SK-N-SH (cell line): ENCODE measurements at regions not wholly inside any gene's neighbourhood (a gene's known extent, or its start where the extent isn't known, plus 50 kb on each side); places are given as distances from the start of the nearest gene placed in this dataset.

ENCODE experiments used
- CHD2 ChIP-seq: fragments of 150-350 bp; IDR thresholded peaks from 2 replicates; pipeline ENCODE4 v1.6.1; 2018; ENCODE audit warnings: low read length; ENCODE audit not compliant: partially characterized antibody
- EP300 ChIP-seq, 2 experiments: IDR thresholded peaks; 2 replicates each; pipeline versions ENCODE4 v1.4.0 to v1.6.1; 2012; ENCODE audit warnings: borderline replicate concordance in 1 of 2, low read depth in 1 of 2, low read length in 1 of 2
- FOXJ3 ChIP-seq: sonication (generic); formaldehyde crosslinking; IDR thresholded peaks from 2 replicates; pipeline ENCODE4 v1.5.1; 2020; ENCODE audit warnings: mild to moderate bottlenecking, missing genetic modification reagents
- POLR2AphosphoS5 ChIP-seq: IDR thresholded peaks from 2 replicates; pipeline ENCODE4 v1.6.1; 2012; ENCODE audit warnings: low read depth, low read length
- TF ChIP-seq, protein P1 (sequence below): fragments of 200-600 bp; sonication (generic); IDR thresholded peaks from 2 replicates; pipeline ENCODE4 v1.6.1; 2017; ENCODE audit warnings: antibody characterized with exemption, mild to moderate bottlenecking, moderate library complexity
- TF ChIP-seq, protein P2 (sequence below): IDR thresholded peaks from 2 replicates; pipeline ENCODE4 v1.6.1; 2012; ENCODE audit warnings: mild to moderate bottlenecking, low read depth, low read length, moderate library complexity

DNA sequence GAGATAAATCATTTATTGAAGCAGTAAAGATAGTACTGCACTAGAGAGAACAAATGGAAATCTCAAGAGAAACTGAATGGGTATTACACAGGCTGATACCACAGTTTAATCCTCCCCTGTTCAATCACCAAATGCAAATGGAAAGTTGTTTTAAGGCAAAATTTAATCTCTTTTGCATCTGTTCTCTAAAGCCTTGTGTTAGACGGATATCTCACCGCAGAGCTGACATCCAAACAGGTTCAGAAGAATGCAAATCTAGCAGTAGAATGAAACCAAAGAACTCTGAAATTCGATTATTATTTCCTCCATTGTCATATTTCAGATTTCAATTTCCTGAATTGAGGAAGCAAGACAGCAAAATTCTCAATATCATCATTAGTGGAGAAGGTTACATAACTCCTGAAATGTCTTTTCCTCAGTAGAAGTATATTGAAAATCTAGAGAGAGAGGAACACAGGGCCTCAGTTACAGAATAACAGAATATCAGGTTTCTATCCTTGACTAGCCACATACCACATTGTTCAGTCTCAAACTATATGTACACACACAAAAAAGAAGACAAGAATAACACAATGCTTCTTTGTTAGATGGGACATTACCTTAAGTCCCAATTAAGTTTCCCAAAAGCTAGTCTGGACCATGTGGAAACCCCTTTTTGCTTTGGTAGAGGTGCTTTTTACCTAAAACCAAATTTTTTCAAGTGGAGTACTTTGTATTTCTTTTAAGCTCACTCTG, 94.1 kb upstream of the BANK1 start:
- TF ChIP-seq, protein P1, sequence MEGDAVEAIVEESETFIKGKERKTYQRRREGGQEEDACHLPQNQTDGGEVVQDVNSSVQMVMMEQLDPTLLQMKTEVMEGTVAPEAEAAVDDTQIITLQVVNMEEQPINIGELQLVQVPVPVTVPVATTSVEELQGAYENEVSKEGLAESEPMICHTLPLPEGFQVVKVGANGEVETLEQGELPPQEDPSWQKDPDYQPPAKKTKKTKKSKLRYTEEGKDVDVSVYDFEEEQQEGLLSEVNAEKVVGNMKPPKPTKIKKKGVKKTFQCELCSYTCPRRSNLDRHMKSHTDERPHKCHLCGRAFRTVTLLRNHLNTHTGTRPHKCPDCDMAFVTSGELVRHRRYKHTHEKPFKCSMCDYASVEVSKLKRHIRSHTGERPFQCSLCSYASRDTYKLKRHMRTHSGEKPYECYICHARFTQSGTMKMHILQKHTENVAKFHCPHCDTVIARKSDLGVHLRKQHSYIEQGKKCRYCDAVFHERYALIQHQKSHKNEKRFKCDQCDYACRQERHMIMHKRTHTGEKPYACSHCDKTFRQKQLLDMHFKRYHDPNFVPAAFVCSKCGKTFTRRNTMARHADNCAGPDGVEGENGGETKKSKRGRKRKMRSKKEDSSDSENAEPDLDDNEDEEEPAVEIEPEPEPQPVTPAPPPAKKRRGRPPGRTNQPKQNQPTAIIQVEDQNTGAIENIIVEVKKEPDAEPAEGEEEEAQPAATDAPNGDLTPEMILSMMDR: no peak
- TF ChIP-seq EP300 (IDR thresholded peaks at IDR 0.05; ENCODE audit: borderline replicate concordance in 1 of 2, low read depth in 1 of 2, low read length in 1 of 2) (no peak), FOXJ3 (CRISPR knock-in tag) (no peak), CHD2 (no peak), POLR2AphosphoS5 (no peak)
- TF ChIP-seq, protein P2, sequence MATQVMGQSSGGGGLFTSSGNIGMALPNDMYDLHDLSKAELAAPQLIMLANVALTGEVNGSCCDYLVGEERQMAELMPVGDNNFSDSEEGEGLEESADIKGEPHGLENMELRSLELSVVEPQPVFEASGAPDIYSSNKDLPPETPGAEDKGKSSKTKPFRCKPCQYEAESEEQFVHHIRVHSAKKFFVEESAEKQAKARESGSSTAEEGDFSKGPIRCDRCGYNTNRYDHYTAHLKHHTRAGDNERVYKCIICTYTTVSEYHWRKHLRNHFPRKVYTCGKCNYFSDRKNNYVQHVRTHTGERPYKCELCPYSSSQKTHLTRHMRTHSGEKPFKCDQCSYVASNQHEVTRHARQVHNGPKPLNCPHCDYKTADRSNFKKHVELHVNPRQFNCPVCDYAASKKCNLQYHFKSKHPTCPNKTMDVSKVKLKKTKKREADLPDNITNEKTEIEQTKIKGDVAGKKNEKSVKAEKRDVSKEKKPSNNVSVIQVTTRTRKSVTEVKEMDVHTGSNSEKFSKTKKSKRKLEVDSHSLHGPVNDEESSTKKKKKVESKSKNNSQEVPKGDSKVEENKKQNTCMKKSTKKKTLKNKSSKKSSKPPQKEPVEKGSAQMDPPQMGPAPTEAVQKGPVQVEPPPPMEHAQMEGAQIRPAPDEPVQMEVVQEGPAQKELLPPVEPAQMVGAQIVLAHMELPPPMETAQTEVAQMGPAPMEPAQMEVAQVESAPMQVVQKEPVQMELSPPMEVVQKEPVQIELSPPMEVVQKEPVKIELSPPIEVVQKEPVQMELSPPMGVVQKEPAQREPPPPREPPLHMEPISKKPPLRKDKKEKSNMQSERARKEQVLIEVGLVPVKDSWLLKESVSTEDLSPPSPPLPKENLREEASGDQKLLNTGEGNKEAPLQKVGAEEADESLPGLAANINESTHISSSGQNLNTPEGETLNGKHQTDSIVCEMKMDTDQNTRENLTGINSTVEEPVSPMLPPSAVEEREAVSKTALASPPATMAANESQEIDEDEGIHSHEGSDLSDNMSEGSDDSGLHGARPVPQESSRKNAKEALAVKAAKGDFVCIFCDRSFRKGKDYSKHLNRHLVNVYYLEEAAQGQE: no peak
